Neural cell (in vitro differentiated cells): ENCODE measurements at regions not wholly inside any gene's neighbourhood (a gene's known extent, or its start where the extent isn't known, plus 50 kb on each side); places are given as distances from the start of the nearest gene placed in this dataset.

Source experiments
- H2AFZ ChIP-seq: fragments of 200-600, 300-800 bp; sonication (generic), shearing (Covaris generic); 2 replicates; pipeline ENCODE4 v1.6.0; 2014; ENCODE audit warnings: low read depth, mild to moderate bottlenecking, antibody characterized with exemption, low read length, moderate library complexity
- H3F3A ChIP-seq: fragments of 200-600 bp; shearing (Covaris generic); 2 replicates; pipeline ENCODE4 v1.6.1; 2016; ENCODE audit warnings: mild to moderate bottlenecking, moderate library complexity, mixed read lengths, antibody characterized with exemption, low read length; ENCODE audit not compliant: insufficient read depth, poor library complexity, severe bottlenecking
- H3K27ac ChIP-seq: fragments of 200-600, 300-800 bp; sonication (generic), shearing (Covaris generic); 2 replicates; pipeline ENCODE4 v1.5.1; 2014; ENCODE audit warnings: mild to moderate bottlenecking, low read length, moderate library complexity
- H3K27me3 ChIP-seq: fragments of 300-800, 200-600 bp; sonication (generic), shearing (Covaris generic); 2 replicates; pipeline ENCODE4 v1.6.0; 2014; ENCODE audit warnings: mild to moderate bottlenecking, low read depth, low read length, moderate library complexity; ENCODE audit not compliant: insufficient read depth
- H3K36me3 ChIP-seq: fragments of 300-800, 200-600 bp; sonication (generic), shearing (Covaris generic); 2 replicates; pipeline ENCODE4 v1.5.1; 2014; ENCODE audit warnings: mild to moderate bottlenecking, antibody characterized with exemption, low read length, moderate library complexity; ENCODE audit not compliant: insufficient read depth
- H3K4me2 ChIP-seq: fragments of 300-800, 200-600 bp; sonication (generic), shearing (Covaris generic); 2 replicates; pipeline ENCODE4 v1.6.0; 2014; ENCODE audit warnings: mild to moderate bottlenecking, low read length
- H3K4me3 ChIP-seq: fragments of 300-800, 200-600 bp; sonication (generic), shearing (Covaris generic); 2 replicates; pipeline ENCODE4 v1.5.1; 2014; ENCODE audit warnings: mild to moderate bottlenecking, low read length, moderate library complexity
- H3K79me2 ChIP-seq: fragments of 200-600 bp; shearing (Covaris generic); replicated peaks from 2 replicates; pipeline ENCODE4 v1.6.0; 2014; ENCODE audit warnings: mild to moderate bottlenecking, low read length, moderate library complexity; ENCODE audit not compliant: insufficient read depth
- H3K9ac ChIP-seq: fragments of 300-800, 200-600 bp; sonication (generic), shearing (Covaris generic); 2 replicates; pipeline ENCODE4 v1.6.1; 2016; ENCODE audit warnings: mild to moderate bottlenecking, low read length, mixed read lengths
- H3K9me2 ChIP-seq: fragments of 200-600 bp; shearing (Covaris generic); 2 replicates; pipeline ENCODE4 v1.6.1; 2016; ENCODE audit warnings: mild to moderate bottlenecking, low read length, mixed read lengths; ENCODE audit not compliant: insufficient read depth
- H3K9me3 ChIP-seq: fragments of 200-600, 300-800 bp; sonication (generic), shearing (Covaris generic); 2 replicates; pipeline ENCODE4 v1.6.1; 2016; ENCODE audit warnings: mild to moderate bottlenecking, mixed run types, low read length, moderate library complexity, mixed read lengths
- H4K20me1 ChIP-seq: fragments of 200-600 bp; shearing (Covaris generic); 2 replicates; pipeline ENCODE4 v1.6.1; 2016; ENCODE audit warnings: mild to moderate bottlenecking, mixed run types; ENCODE audit not compliant: insufficient read depth
- EP300 ChIP-seq: fragments of 450-650 bp; conservative IDR thresholded peaks from 2 replicates; pipeline ENCODE4 v1.6.1; 2014; ENCODE audit warnings: antibody characterized with exemption, mild to moderate bottlenecking, moderate library complexity; ENCODE audit not compliant: poor library complexity, severe bottlenecking
- EZH2 ChIP-seq: fragments of 200-600, 300-800 bp; shearing (Covaris generic), sonication (generic); IDR thresholded peaks from 2 replicates; pipeline ENCODE4 v1.6.1; 2014; ENCODE audit warnings: antibody characterized with exemption, low read length, borderline replicate concordance, mild to moderate bottlenecking; ENCODE audit not compliant: insufficient read depth, poor library complexity, severe bottlenecking
- MXI1 ChIP-seq: fragments of 450-650 bp; conservative IDR thresholded peaks from 2 replicates; pipeline ENCODE4 v1.6.1; 2014; ENCODE audit warnings: antibody characterized with exemption, mild to moderate bottlenecking; ENCODE audit not compliant: poor library complexity, severe bottlenecking
- POLR2AphosphoS5 ChIP-seq: IDR thresholded peaks from 2 replicates; pipeline ENCODE4 v1.6.1; 2012
- RAD21 ChIP-seq: fragments of 450-650 bp; conservative IDR thresholded peaks from 2 replicates; pipeline ENCODE4 v1.6.1; 2014; ENCODE audit warnings: antibody characterized with exemption, mild to moderate bottlenecking, moderate library complexity
- SMC3 ChIP-seq: fragments of 450-650 bp; conservative IDR thresholded peaks from 2 replicates; pipeline ENCODE4 v1.6.1; 2014; ENCODE audit warnings: antibody characterized with exemption, mild to moderate bottlenecking, moderate library complexity; ENCODE audit not compliant: poor library complexity
- TAF1 ChIP-seq: IDR thresholded peaks from 2 replicates; pipeline ENCODE4 v1.6.1; 2012; ENCODE audit warnings: low read depth
- TF ChIP-seq, protein P1 (sequence below): fragments of 450-650 bp; IDR thresholded peaks from 2 replicates; pipeline ENCODE4 v1.5.1; 2014; ENCODE audit warnings: antibody characterized with exemption, mild to moderate bottlenecking, moderate library complexity; ENCODE audit not compliant: poor library complexity, severe bottlenecking
- TF ChIP-seq, protein P2 (sequence below): IDR thresholded peaks from 2 replicates; pipeline ENCODE4 v1.6.1; 2012; ENCODE audit warnings: borderline replicate concordance

DNA sequence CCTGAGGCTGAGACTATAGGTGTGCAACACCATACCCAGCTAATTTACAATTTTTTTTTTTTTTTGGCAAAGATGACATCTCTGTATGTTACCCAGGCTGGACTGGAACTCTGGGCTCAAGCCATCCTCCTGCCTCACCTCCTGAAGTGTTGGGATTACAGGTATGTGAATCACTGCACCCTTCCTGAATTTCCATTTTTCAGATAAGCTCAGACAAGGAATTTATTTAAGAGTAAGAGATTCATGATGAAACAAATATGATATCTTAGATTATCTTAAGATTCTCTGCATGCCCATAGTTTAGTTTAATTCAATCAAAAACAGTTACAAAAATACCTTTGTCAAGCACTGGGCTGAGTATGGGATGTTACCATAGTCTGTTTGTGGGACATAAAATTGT lies 128.4 kb upstream of the BASP1 start:
- Histone ChIP-seq H2AFZ (no peak overlapping the region), H3K9me3 (no peaks in the 10 kb centered on the region), H3K36me3 (no peaks in the 10 kb centered on the region), H3K9ac (no peak overlapping the region), H3F3A (no peaks in the 10 kb centered on the region), H3K27me3 (no peaks in the 10 kb centered on the region), H3K27ac (no peak overlapping the region), H3K79me2 (no peaks in the 10 kb centered on the region), H4K20me1 (no peaks in the 10 kb centered on the region), H3K9me2 (no peaks in the 10 kb centered on the region), H3K4me2 (no peak overlapping the region), H3K4me3 (no peak overlapping the region)
- no peak for TF ChIP-seq SMC3
- TF ChIP-seq TAF1 = no peak
- no peak for TF ChIP-seq MXI1
- TF ChIP-seq, protein P1, sequence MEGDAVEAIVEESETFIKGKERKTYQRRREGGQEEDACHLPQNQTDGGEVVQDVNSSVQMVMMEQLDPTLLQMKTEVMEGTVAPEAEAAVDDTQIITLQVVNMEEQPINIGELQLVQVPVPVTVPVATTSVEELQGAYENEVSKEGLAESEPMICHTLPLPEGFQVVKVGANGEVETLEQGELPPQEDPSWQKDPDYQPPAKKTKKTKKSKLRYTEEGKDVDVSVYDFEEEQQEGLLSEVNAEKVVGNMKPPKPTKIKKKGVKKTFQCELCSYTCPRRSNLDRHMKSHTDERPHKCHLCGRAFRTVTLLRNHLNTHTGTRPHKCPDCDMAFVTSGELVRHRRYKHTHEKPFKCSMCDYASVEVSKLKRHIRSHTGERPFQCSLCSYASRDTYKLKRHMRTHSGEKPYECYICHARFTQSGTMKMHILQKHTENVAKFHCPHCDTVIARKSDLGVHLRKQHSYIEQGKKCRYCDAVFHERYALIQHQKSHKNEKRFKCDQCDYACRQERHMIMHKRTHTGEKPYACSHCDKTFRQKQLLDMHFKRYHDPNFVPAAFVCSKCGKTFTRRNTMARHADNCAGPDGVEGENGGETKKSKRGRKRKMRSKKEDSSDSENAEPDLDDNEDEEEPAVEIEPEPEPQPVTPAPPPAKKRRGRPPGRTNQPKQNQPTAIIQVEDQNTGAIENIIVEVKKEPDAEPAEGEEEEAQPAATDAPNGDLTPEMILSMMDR = no peak
- no peak for TF ChIP-seq RAD21
- TF ChIP-seq POLR2AphosphoS5 = no peak
- no peak for TF ChIP-seq EZH2
- TF ChIP-seq EP300 = no peak
- TF ChIP-seq, protein P2, sequence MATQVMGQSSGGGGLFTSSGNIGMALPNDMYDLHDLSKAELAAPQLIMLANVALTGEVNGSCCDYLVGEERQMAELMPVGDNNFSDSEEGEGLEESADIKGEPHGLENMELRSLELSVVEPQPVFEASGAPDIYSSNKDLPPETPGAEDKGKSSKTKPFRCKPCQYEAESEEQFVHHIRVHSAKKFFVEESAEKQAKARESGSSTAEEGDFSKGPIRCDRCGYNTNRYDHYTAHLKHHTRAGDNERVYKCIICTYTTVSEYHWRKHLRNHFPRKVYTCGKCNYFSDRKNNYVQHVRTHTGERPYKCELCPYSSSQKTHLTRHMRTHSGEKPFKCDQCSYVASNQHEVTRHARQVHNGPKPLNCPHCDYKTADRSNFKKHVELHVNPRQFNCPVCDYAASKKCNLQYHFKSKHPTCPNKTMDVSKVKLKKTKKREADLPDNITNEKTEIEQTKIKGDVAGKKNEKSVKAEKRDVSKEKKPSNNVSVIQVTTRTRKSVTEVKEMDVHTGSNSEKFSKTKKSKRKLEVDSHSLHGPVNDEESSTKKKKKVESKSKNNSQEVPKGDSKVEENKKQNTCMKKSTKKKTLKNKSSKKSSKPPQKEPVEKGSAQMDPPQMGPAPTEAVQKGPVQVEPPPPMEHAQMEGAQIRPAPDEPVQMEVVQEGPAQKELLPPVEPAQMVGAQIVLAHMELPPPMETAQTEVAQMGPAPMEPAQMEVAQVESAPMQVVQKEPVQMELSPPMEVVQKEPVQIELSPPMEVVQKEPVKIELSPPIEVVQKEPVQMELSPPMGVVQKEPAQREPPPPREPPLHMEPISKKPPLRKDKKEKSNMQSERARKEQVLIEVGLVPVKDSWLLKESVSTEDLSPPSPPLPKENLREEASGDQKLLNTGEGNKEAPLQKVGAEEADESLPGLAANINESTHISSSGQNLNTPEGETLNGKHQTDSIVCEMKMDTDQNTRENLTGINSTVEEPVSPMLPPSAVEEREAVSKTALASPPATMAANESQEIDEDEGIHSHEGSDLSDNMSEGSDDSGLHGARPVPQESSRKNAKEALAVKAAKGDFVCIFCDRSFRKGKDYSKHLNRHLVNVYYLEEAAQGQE = no peak

DNA sequence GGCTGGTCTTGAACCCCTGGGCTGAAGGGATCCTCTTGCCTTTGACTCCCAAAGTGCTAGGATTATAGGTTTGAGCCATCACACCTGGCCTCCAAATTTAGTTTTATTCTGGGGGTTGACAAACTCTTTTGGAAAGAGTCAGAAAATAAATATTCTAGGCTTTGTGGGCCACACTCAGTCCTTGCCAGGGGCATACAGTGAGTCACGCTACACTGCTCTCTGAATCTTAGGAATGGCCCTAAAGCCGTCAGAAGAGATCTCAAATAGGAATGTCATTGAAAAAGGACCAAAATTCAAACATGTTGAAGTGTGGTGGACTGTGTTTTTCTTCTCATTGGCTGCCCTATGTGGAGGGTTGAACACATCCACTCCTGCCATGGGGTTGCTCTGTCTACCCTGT lies 127.7 kb upstream of the BASP1 start:
- Histone ChIP-seq H3K4me2 (no peak overlapping the region), H3K79me2 (no peaks in the 10 kb centered on the region), H3K9ac (no peak overlapping the region), H3K27ac (no peak overlapping the region), H4K20me1 (no peaks in the 10 kb centered on the region), H3K27me3 (no peaks in the 10 kb centered on the region), H3F3A (no peaks in the 10 kb centered on the region), H3K36me3 (no peaks in the 10 kb centered on the region), H2AFZ (no peak overlapping the region), H3K4me3 (no peak overlapping the region), H3K9me2 (no peaks in the 10 kb centered on the region), H3K9me3 (no peaks in the 10 kb centered on the region)
- no peak for TF ChIP-seq EZH2
- no peak for TF ChIP-seq EP300
- no peak for TF ChIP-seq SMC3
- TF ChIP-seq, protein P2 = no peak
- no peak for TF ChIP-seq RAD21
- TF ChIP-seq TAF1 = no peak
- TF ChIP-seq MXI1 = no peak
- TF ChIP-seq POLR2AphosphoS5 = no peak
- TF ChIP-seq, protein P1 = no peak
